Fibroblast of lung (primary cell): ENCODE measurements at regions not wholly inside any gene's neighbourhood (a gene's known extent, or its start where the extent isn't known, plus 50 kb on each side); places are given as distances from the start of the nearest gene placed in this dataset.

ENCODE experiments used
- DNase-seq, 2 donors: peaks; one replicate each; pipeline versions ENCODE4 v3.0.0 to v3.0.0-alpha.2; 2010; ENCODE audit warnings: low read depth in 2 of 2
- H2AFZ ChIP-seq: 2 replicates; pipeline ENCODE4 v1.5.1; 2012; ENCODE audit warnings: low read length, control low read depth, inconsistent platforms
- H3K27ac ChIP-seq: 2 replicates; pipeline ENCODE4 v1.5.1; 2011; ENCODE audit warnings: low read length, control low read depth; ENCODE audit not compliant: insufficient read depth
- H3K27me3 ChIP-seq: 2 replicates; pipeline ENCODE4 v1.5.1; 2011; ENCODE audit warnings: mild to moderate bottlenecking, low read length; ENCODE audit not compliant: control insufficient read depth, insufficient read depth
- H3K36me3 ChIP-seq: 2 replicates; pipeline ENCODE4 v1.5.1; 2011; ENCODE audit warnings: low read length; ENCODE audit not compliant: control insufficient read depth, insufficient read depth
- H3K4me1 ChIP-seq: 2 replicates; pipeline ENCODE4 v1.5.1; 2011; ENCODE audit warnings: low read length; ENCODE audit not compliant: control insufficient read depth, insufficient read depth; ENCODE audit errors: extremely low read depth
- H3K4me2 ChIP-seq: 2 replicates; pipeline ENCODE4 v1.5.1; 2011; ENCODE audit warnings: low read length, control low read depth; ENCODE audit not compliant: insufficient read depth; ENCODE audit errors: extremely low read depth
- H3K4me3 ChIP-seq, 4 experiments: fragments of 200-600 bp in 1 of 4; sonication (generic) in 1 of 4; replicated peaks in 1 of 4; 2 replicates each; pipeline ENCODE4 v1.5.1; 2011 to 2016; ENCODE audit warnings: low read length in 4 of 4, low read depth in 3 of 4, mild to moderate bottlenecking in 3 of 4, control low read depth in 2 of 4, inconsistent platforms in 1 of 4, mixed read lengths in 1 of 4; ENCODE audit not compliant: insufficient read depth in 1 of 4; ENCODE audit errors: control extremely low read depth in 1 of 4
- H3K79me2 ChIP-seq: 2 replicates; pipeline ENCODE4 v1.5.1; 2012; ENCODE audit warnings: mild to moderate bottlenecking, low read length, inconsistent platforms; ENCODE audit not compliant: control insufficient read depth, insufficient read depth
- H3K9ac ChIP-seq: 2 replicates; pipeline ENCODE4 v1.5.1; 2011; ENCODE audit warnings: mild to moderate bottlenecking, low read length, control low read depth; ENCODE audit not compliant: insufficient read depth
- H3K9me3 ChIP-seq: 2 replicates; pipeline ENCODE4 v1.5.1; 2012; ENCODE audit warnings: low read depth, low read length; ENCODE audit not compliant: control insufficient read depth, insufficient read depth
- H4K20me1 ChIP-seq: 2 replicates; pipeline ENCODE4 v1.5.1; 2011; ENCODE audit warnings: low read length; ENCODE audit not compliant: control insufficient read depth, insufficient read depth; ENCODE audit errors: extremely low read depth
- CTCF ChIP-seq, 2 donors: IDR thresholded peaks in 1 of 2; conservative IDR thresholded peaks in 1 of 2; 1 replicate in 1 of 2; 2 replicates in 1 of 2; pipeline ENCODE4 v1.5.1; 2011 to 2012; ENCODE audit warnings: low read length in 2 of 2, control low read depth in 1 of 2, inconsistent platforms in 1 of 2, low read depth in 1 of 2, mild to moderate bottlenecking in 1 of 2
- EZH2 ChIP-seq: IDR thresholded peaks from 2 replicates; pipeline ENCODE4 v1.5.1; 2012; ENCODE audit warnings: low read length, control low read depth, mild to moderate bottlenecking; ENCODE audit errors: missing control alignments

GRCh38 chr14:22337521-22337920, 251.5 kb downstream of the DAD1 start:
- Histone ChIP-seq H4K20me1 (no peaks in the 10 kb centered on the region), H3K79me2 (no peaks in the 10 kb centered on the region), H3K27me3 (no peaks in the 10 kb centered on the region), H2AFZ (no peak overlapping the region), H3K9me3 (no peaks in the 10 kb centered on the region), H3K36me3 (no peaks in the 10 kb centered on the region), H3K4me3 (no peak overlapping the region), H3K9ac (no peak overlapping the region), H3K27ac (no peak overlapping the region), H3K4me2 (no peak overlapping the region), H3K4me1 (no peaks in the 10 kb centered on the region)
- DNase-seq = no peak
- no peak for TF ChIP-seq EZH2
- TF ChIP-seq CTCF (conservative IDR thresholded peaks at IDR 0.05 in 1 of 2, IDR thresholded peaks at IDR 0.05 in 1 of 2; ENCODE audit: low read depth in 1 of 2, low read length in 2 of 2) = no peak

- Histone ChIP-seq H3K27ac (no peak overlapping the region), H3K27me3 (no peaks in the 10 kb centered on the region), H3K4me3 (no peak overlapping the region), H3K79me2 (no peaks in the 10 kb centered on the region), H4K20me1 (no peaks in the 10 kb centered on the region), H3K9ac (no peak overlapping the region), H3K36me3 (no peaks in the 10 kb centered on the region), H3K4me1 (no peaks in the 10 kb centered on the region), H3K9me3 (no peaks in the 10 kb centered on the region), H2AFZ (no peak overlapping the region), H3K4me2 (no peak overlapping the region)
- DNase-seq = no peak
- TF ChIP-seq CTCF (conservative IDR thresholded peaks at IDR 0.05 in 1 of 2, IDR thresholded peaks at IDR 0.05 in 1 of 2; ENCODE audit: low read depth in 1 of 2, low read length in 2 of 2) = no peak
- no peak for TF ChIP-seq EZH2
Measured at GRCh38 chr14:22336031-22336430, 253.0 kb downstream of the DAD1 start.

- H3K9ac ChIP-seq = no peak overlapping the region
- no peak overlapping the region for H2AFZ ChIP-seq
- H3K4me3 ChIP-seq = no peak overlapping the region
- H3K27me3 ChIP-seq = no peaks in the 10 kb centered on the region
- no peaks in the 10 kb centered on the region for H3K9me3 ChIP-seq
- no peaks in the 10 kb centered on the region for H3K4me1 ChIP-seq
- H3K36me3 ChIP-seq = no peaks in the 10 kb centered on the region
- H3K27ac ChIP-seq = no peak overlapping the region
- TF ChIP-seq EZH2 = no peak
- no peak for TF ChIP-seq CTCF (conservative IDR thresholded peaks at IDR 0.05 in 1 of 2, IDR thresholded peaks at IDR 0.05 in 1 of 2; ENCODE audit: low read depth in 1 of 2, low read length in 2 of 2)
- no peaks in the 10 kb centered on the region for H4K20me1 ChIP-seq
- no peak overlapping the region for H3K4me2 ChIP-seq
- no peaks in the 10 kb centered on the region for H3K79me2 ChIP-seq
- no peak for DNase-seq
Measured at GRCh38 chr14:22334627-22335026, 254.4 kb downstream of the DAD1 start.
